GM23338 (cell line): ENCODE measurements at regions not wholly inside any gene's neighbourhood (a gene's known extent, or its start where the extent isn't known, plus 50 kb on each side); places are given as distances from the start of the nearest gene placed in this dataset.
A peak's percentile ranks its signal among the peaks of the same experiment; 100 is the strongest.

Experiments
- ATAC-seq: fragments of 200-7000 bp; cut with Tn5 transposase; 3 replicates; pipeline ENCODE4 v1.9.1; 2020
- DNase-seq: peaks from one replicate; pipeline ENCODE4 v3.0.0-alpha.2; 2015; ENCODE audit warnings: low spot score
- H2AFZ ChIP-seq: fragments of 200-600 bp; sonication (generic); 2 replicates; pipeline ENCODE4 v1.8.0; 2016; ENCODE audit warnings: antibody characterized with exemption, mild to moderate bottlenecking, moderate library complexity
- H3F3A ChIP-seq: fragments of 200-600 bp; sonication (generic); replicated peaks from 2 replicates; pipeline ENCODE4 v1.8.0; 2017; ENCODE audit warnings: antibody characterized with exemption, mixed run types, low read depth
- H3K27ac ChIP-seq: fragments of 200-600 bp; sonication (generic); 2 replicates; pipeline ENCODE4 v1.6.1; 2016; ENCODE audit warnings: low read depth
- H3K27me3 ChIP-seq: fragments of 200-600 bp; sonication (generic); 2 replicates; pipeline ENCODE4 v1.8.0; 2016; ENCODE audit warnings: mild to moderate bottlenecking, mixed run types, moderate library complexity; ENCODE audit not compliant: insufficient read depth
- H3K36me3 ChIP-seq: fragments of 200-600 bp; sonication (generic); 2 replicates; pipeline ENCODE4 v1.8.0; 2016; ENCODE audit warnings: mild to moderate bottlenecking; ENCODE audit not compliant: insufficient read depth
- H3K4me1 ChIP-seq: fragments of 200-600 bp; sonication (generic); 2 replicates; pipeline ENCODE4 v1.8.0; 2016; ENCODE audit warnings: mild to moderate bottlenecking, moderate library complexity; ENCODE audit not compliant: insufficient read depth
- H3K4me2 ChIP-seq: fragments of 200-600 bp; sonication (generic); 2 replicates; pipeline ENCODE4 v1.7.1; 2017; ENCODE audit warnings: mixed run types
- H3K4me3 ChIP-seq: fragments of 200-600 bp; sonication (generic); 2 replicates; pipeline ENCODE4 v1.6.1; 2016; ENCODE audit warnings: mixed run types
- H3K79me2 ChIP-seq: fragments of 200-600 bp; sonication (generic); replicated peaks from 2 replicates; pipeline ENCODE4 v1.8.0; 2017; ENCODE audit warnings: mild to moderate bottlenecking; ENCODE audit not compliant: insufficient read depth
- H3K9me2 ChIP-seq: fragments of 200-600 bp; sonication (generic); 2 replicates; pipeline ENCODE4 v1.8.0; 2017; ENCODE audit not compliant: insufficient read depth
- H4K20me1 ChIP-seq: fragments of 200-600 bp; sonication (generic); replicated peaks from 2 replicates; pipeline ENCODE4 v1.8.0; 2017; ENCODE audit warnings: mild to moderate bottlenecking; ENCODE audit not compliant: insufficient read depth
- H3K27ac Mint-ChIP-seq: 2 replicates; pipeline ENCODE4 v1.8.0; 2020; ENCODE audit warnings: inconsistent platforms, mild to moderate bottlenecking, moderate library complexity, mixed read lengths
- H3K27me3 Mint-ChIP-seq: 3 replicates; pipeline ENCODE4 v1.8.0; 2022; ENCODE audit warnings: low read depth, mild to moderate bottlenecking, moderate library complexity, mixed read lengths, inconsistent platforms; ENCODE audit not compliant: insufficient read depth, poor library complexity
- H3K36me3 Mint-ChIP-seq: 3 replicates; pipeline ENCODE4 v1.8.0; 2021; ENCODE audit warnings: low read depth, mild to moderate bottlenecking, inconsistent platforms, moderate library complexity, mixed read lengths
- H3K4me1 Mint-ChIP-seq: 3 replicates; pipeline ENCODE4 v1.8.0; 2020; ENCODE audit warnings: mild to moderate bottlenecking, inconsistent platforms, mixed read lengths
- H3K4me3 Mint-ChIP-seq: 3 replicates; pipeline ENCODE4 v1.8.0; 2021; ENCODE audit warnings: moderate library complexity, mild to moderate bottlenecking, inconsistent platforms, mixed read lengths
- H3K9me3 Mint-ChIP-seq: 3 replicates; pipeline ENCODE4 v1.8.0; 2020; ENCODE audit warnings: moderate library complexity, mild to moderate bottlenecking, inconsistent platforms, mixed read lengths
- CREB1 ChIP-seq: fragments of 250-450 bp; sonication (Bioruptor Pico); IDR thresholded peaks from 2 replicates; pipeline ENCODE4 v1.5.0; 2020; ENCODE audit warnings: low read depth, mild to moderate bottlenecking, moderate library complexity
- EZH2 ChIP-seq: fragments of 200-600 bp; sonication (generic); IDR thresholded peaks from one replicate; pipeline ENCODE4 v1.8.0; 2017; ENCODE audit warnings: antibody characterized with exemption, mild to moderate bottlenecking, low read depth; ENCODE audit not compliant: unreplicated experiment
- EZH2phosphoT487 ChIP-seq: fragments of 200-600 bp; sonication (generic); IDR thresholded peaks from one replicate; pipeline ENCODE4 v1.8.1; 2018; ENCODE audit warnings: antibody characterized with exemption; ENCODE audit not compliant: unreplicated experiment
- JUNB ChIP-seq: IDR thresholded peaks from one replicate; pipeline ENCODE4 v1.6.1; 2016; ENCODE audit warnings: antibody characterized with exemption; ENCODE audit not compliant: unreplicated experiment
- NANOG ChIP-seq: IDR thresholded peaks from 2 replicates; pipeline ENCODE4 v1.6.1; 2016; ENCODE audit warnings: antibody characterized with exemption, borderline replicate concordance
- POLR2AphosphoS5 ChIP-seq: IDR thresholded peaks from 2 replicates; pipeline ENCODE4 v1.6.1; 2016; ENCODE audit warnings: antibody characterized with exemption, low read depth
- STAT1 ChIP-seq: IDR thresholded peaks from one replicate; pipeline ENCODE4 v1.6.1; 2016; ENCODE audit warnings: antibody characterized with exemption; ENCODE audit not compliant: unreplicated experiment
- ZNF114 ChIP-seq: fragments of 250-450 bp; sonication (Bioruptor Pico); IDR thresholded peaks from 2 replicates; pipeline ENCODE4 v1.5.0; 2020; ENCODE audit warnings: mild to moderate bottlenecking, moderate library complexity
- ZNF331 ChIP-seq: fragments of 250-450 bp; sonication (Bioruptor Pico); IDR thresholded peaks from 2 replicates; pipeline ENCODE4 v1.5.0; 2020; ENCODE audit warnings: low read depth, mild to moderate bottlenecking, moderate library complexity
- TF ChIP-seq, protein P1 (sequence below), 2 experiments: fragments of 200-600 bp in 1 of 2; sonication (generic) in 1 of 2; conservative IDR thresholded peaks; 2 replicates each; pipeline versions ENCODE4 v1.5.1 to v1.6.1; 2016 to 2017; ENCODE audit warnings: antibody characterized with exemption in 2 of 2, low read depth in 2 of 2, mild to moderate bottlenecking in 2 of 2, moderate library complexity in 1 of 2
- TF ChIP-seq, protein P2 (sequence below): IDR thresholded peaks from one replicate; pipeline ENCODE4 v1.6.1; 2018; ENCODE audit warnings: antibody characterized with exemption; ENCODE audit not compliant: unreplicated experiment
- TF ChIP-seq, protein P3 (sequence below): fragments of 250-450 bp; sonication (Bioruptor Pico); IDR thresholded peaks from 2 replicates; pipeline ENCODE4 v1.5.0; 2020; ENCODE audit warnings: mild to moderate bottlenecking, moderate library complexity
- TF ChIP-seq, protein P4 (sequence below): IDR thresholded peaks from 2 replicates; pipeline ENCODE4 v1.6.1; 2016; ENCODE audit warnings: antibody characterized with exemption

DNA sequence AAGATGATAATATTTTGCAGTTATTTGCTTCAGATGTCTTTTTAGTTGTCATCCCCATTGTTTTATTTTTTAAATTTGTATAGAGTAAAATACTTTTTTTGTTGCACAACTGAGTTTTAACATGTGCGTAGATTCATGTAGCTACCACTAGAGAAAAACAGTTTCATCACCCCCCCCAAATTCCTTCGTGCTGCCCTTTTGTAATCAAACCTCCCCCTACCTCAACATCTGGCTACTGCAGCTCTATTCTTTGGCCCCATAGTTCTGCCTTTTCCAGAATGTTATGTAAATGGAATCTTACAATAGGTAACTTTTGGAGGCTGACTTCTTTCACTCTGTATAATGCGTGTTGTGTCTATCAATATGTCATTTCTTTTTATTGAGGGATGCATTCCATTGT lies 232.0 kb upstream of the RASGRP1 start:
- Mint-ChIP-seq H3K9me3 (no peaks in the 10 kb centered on the region), H3K4me1 (peaks cover 16% of the 10 kb centered on the region)

More for the DNA sequence above, 232.0 kb upstream of the RASGRP1 start:
- no peaks in the 10 kb centered on the region for H3K9me2 ChIP-seq
- no peaks in the 10 kb centered on the region for H3K27me3 ChIP-seq
- Mint-ChIP-seq H3K36me3 (no peaks in the 10 kb centered on the region), H3K4me3 (no peak overlapping the region), H3K27ac (no peak overlapping the region), H3K27me3 (no peaks in the 10 kb centered on the region)
- no peaks in the 10 kb centered on the region for H3K4me1 ChIP-seq
- no peak overlapping the region for H3K4me2 ChIP-seq
- peak; percentile 58 for DNase-seq
- no peak overlapping the region for H3K27ac ChIP-seq
- H3F3A ChIP-seq, result no peaks in the 10 kb centered on the region
- TF ChIP-seq, protein P1, sequence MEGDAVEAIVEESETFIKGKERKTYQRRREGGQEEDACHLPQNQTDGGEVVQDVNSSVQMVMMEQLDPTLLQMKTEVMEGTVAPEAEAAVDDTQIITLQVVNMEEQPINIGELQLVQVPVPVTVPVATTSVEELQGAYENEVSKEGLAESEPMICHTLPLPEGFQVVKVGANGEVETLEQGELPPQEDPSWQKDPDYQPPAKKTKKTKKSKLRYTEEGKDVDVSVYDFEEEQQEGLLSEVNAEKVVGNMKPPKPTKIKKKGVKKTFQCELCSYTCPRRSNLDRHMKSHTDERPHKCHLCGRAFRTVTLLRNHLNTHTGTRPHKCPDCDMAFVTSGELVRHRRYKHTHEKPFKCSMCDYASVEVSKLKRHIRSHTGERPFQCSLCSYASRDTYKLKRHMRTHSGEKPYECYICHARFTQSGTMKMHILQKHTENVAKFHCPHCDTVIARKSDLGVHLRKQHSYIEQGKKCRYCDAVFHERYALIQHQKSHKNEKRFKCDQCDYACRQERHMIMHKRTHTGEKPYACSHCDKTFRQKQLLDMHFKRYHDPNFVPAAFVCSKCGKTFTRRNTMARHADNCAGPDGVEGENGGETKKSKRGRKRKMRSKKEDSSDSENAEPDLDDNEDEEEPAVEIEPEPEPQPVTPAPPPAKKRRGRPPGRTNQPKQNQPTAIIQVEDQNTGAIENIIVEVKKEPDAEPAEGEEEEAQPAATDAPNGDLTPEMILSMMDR (conservative IDR thresholded peaks at IDR 0.05; ENCODE audit: low read depth in 2 of 2), result no peak; a peak in 1 of 4 replicates
- TF ChIP-seq STAT1 (no peak), EZH2 (no peak), EZH2phosphoT487 (no peak), ZNF114 (CRISPR knock-in tag) (no peak), NANOG (no peak), POLR2AphosphoS5 (no peak), ZNF331 (CRISPR knock-in tag) (no peak), JUNB (no peak), CREB1 (CRISPR knock-in tag) (no peak)
- TF ChIP-seq, protein P2, sequence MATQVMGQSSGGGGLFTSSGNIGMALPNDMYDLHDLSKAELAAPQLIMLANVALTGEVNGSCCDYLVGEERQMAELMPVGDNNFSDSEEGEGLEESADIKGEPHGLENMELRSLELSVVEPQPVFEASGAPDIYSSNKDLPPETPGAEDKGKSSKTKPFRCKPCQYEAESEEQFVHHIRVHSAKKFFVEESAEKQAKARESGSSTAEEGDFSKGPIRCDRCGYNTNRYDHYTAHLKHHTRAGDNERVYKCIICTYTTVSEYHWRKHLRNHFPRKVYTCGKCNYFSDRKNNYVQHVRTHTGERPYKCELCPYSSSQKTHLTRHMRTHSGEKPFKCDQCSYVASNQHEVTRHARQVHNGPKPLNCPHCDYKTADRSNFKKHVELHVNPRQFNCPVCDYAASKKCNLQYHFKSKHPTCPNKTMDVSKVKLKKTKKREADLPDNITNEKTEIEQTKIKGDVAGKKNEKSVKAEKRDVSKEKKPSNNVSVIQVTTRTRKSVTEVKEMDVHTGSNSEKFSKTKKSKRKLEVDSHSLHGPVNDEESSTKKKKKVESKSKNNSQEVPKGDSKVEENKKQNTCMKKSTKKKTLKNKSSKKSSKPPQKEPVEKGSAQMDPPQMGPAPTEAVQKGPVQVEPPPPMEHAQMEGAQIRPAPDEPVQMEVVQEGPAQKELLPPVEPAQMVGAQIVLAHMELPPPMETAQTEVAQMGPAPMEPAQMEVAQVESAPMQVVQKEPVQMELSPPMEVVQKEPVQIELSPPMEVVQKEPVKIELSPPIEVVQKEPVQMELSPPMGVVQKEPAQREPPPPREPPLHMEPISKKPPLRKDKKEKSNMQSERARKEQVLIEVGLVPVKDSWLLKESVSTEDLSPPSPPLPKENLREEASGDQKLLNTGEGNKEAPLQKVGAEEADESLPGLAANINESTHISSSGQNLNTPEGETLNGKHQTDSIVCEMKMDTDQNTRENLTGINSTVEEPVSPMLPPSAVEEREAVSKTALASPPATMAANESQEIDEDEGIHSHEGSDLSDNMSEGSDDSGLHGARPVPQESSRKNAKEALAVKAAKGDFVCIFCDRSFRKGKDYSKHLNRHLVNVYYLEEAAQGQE, result no peak
- TF ChIP-seq, protein P3, sequence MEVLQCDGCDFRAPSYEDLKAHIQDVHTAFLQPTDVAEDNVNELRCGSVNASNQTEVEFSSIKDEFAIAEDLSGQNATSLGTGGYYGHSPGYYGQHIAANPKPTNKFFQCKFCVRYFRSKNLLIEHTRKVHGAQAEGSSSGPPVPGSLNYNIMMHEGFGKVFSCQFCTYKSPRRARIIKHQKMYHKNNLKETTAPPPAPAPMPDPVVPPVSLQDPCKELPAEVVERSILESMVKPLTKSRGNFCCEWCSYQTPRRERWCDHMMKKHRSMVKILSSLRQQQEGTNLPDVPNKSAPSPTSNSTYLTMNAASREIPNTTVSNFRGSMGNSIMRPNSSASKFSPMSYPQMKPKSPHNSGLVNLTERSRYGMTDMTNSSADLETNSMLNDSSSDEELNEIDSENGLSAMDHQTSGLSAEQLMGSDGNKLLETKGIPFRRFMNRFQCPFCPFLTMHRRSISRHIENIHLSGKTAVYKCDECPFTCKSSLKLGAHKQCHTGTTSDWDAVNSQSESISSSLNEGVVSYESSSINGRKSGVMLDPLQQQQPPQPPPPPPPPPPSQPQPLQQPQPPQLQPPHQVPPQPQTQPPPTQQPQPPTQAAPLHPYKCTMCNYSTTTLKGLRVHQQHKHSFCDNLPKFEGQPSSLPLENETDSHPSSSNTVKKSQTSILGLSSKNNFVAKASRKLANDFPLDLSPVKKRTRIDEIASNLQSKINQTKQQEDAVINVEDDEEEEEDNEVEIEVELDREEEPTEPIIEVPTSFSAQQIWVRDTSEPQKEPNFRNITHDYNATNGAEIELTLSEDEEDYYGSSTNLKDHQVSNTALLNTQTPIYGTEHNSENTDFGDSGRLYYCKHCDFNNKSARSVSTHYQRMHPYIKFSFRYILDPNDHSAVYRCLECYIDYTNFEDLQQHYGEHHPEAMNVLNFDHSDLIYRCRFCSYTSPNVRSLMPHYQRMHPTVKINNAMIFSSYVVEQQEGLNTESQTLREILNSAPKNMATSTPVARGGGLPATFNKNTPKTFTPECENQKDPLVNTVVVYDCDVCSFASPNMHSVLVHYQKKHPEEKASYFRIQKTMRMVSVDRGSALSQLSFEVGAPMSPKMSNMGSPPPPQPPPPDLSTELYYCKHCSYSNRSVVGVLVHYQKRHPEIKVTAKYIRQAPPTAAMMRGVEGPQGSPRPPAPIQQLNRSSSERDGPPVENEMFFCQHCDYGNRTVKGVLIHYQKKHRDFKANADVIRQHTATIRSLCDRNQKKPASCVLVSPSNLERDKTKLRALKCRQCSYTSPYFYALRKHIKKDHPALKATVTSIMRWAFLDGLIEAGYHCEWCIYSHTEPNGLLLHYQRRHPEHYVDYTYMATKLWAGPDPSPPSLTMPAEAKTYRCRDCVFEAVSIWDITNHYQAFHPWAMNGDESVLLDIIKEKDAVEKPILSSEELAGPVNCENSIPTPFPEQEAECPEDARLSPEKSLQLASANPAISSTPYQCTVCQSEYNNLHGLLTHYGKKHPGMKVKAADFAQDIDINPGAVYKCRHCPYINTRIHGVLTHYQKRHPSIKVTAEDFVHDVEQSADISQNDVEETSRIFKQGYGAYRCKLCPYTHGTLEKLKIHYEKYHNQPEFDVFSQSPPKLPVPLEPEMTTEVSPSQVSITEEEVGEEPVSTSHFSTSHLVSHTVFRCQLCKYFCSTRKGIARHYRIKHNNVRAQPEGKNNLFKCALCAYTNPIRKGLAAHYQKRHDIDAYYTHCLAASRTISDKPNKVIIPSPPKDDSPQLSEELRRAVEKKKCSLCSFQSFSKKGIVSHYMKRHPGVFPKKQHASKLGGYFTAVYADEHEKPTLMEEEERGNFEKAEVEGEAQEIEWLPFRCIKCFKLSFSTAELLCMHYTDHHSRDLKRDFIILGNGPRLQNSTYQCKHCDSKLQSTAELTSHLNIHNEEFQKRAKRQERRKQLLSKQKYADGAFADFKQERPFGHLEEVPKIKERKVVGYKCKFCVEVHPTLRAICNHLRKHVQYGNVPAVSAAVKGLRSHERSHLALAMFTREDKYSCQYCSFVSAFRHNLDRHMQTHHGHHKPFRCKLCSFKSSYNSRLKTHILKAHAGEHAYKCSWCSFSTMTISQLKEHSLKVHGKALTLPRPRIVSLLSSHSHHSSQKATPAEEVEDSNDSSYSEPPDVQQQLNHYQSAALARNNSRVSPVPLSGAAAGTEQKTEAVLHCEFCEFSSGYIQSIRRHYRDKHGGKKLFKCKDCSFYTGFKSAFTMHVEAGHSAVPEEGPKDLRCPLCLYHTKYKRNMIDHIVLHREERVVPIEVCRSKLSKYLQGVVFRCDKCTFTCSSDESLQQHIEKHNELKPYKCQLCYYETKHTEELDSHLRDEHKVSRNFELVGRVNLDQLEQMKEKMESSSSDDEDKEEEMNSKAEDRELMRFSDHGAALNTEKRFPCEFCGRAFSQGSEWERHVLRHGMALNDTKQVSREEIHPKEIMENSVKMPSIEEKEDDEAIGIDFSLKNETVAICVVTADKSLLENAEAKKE (CRISPR knock-in tag), result no peak
- TF ChIP-seq, protein P4, sequence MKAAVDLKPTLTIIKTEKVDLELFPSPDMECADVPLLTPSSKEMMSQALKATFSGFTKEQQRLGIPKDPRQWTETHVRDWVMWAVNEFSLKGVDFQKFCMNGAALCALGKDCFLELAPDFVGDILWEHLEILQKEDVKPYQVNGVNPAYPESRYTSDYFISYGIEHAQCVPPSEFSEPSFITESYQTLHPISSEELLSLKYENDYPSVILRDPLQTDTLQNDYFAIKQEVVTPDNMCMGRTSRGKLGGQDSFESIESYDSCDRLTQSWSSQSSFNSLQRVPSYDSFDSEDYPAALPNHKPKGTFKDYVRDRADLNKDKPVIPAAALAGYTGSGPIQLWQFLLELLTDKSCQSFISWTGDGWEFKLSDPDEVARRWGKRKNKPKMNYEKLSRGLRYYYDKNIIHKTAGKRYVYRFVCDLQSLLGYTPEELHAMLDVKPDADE, result no peak
- H3K79me2 ChIP-seq, result no peaks in the 10 kb centered on the region
- no peak overlapping the region for H2AFZ ChIP-seq
- no peaks in the 10 kb centered on the region for H4K20me1 ChIP-seq
- ATAC-seq, result no peak
- no peak overlapping the region for H3K4me3 ChIP-seq
- H3K36me3 ChIP-seq, result no peaks in the 10 kb centered on the region
